H9 (cell line): ENCODE measurements at regions not wholly inside any gene's neighbourhood (a gene's known extent, or its start where the extent isn't known, plus 50 kb on each side); places are given as distances from the start of the nearest gene placed in this dataset.

Experiments
- DNase-seq: peaks from one replicate; pipeline ENCODE4 v3.0.0-alpha.2; 2017
- H2AFZ ChIP-seq: one replicate; pipeline ENCODE4 v1.6.1; 2013; ENCODE audit warnings: mild to moderate bottlenecking, low read length, control low read depth, moderate library complexity
- H2AK5ac ChIP-seq: 2 replicates; pipeline ENCODE4 v1.6.1; 2013; ENCODE audit warnings: low read length, control low read depth, mixed read lengths; ENCODE audit not compliant: insufficient read length
- H2BK120ac ChIP-seq: one replicate; pipeline ENCODE4 v1.6.1; 2013; ENCODE audit warnings: low read depth, mild to moderate bottlenecking, low read length, control low read depth, inconsistent platforms; ENCODE audit not compliant: poor library complexity, severe bottlenecking
- H2BK12ac ChIP-seq: 2 replicates; pipeline ENCODE4 v1.6.1; 2013; ENCODE audit warnings: low read length, control low read depth, mixed read lengths, low read depth; ENCODE audit not compliant: insufficient read length
- H2BK15ac ChIP-seq: 2 replicates; pipeline ENCODE4 v1.6.1; 2013; ENCODE audit warnings: low read depth, low read length, control low read depth
- H2BK20ac ChIP-seq: one replicate; pipeline ENCODE4 v1.6.1; 2013; ENCODE audit warnings: low read depth, mild to moderate bottlenecking, low read length, control low read depth, inconsistent platforms; ENCODE audit not compliant: poor library complexity, severe bottlenecking
- H2BK5ac ChIP-seq: 2 replicates; pipeline ENCODE4 v1.6.1; 2013; ENCODE audit warnings: low read length, control low read depth, mixed read lengths; ENCODE audit not compliant: insufficient read length
- H3K14ac ChIP-seq: 2 replicates; pipeline ENCODE4 v1.6.1; 2013; ENCODE audit warnings: low read length, control low read depth; ENCODE audit not compliant: insufficient read depth
- H3K18ac ChIP-seq: 2 replicates; pipeline ENCODE4 v1.6.1; 2013; ENCODE audit warnings: low read depth, mild to moderate bottlenecking, mixed read lengths, low read length, control low read depth; ENCODE audit not compliant: insufficient read length
- H3K23ac ChIP-seq: 2 replicates; pipeline ENCODE4 v1.6.1; 2013; ENCODE audit warnings: low read length, control low read depth, mixed read lengths, low read depth; ENCODE audit not compliant: insufficient read length
- H3K23me2 ChIP-seq: 2 replicates; pipeline ENCODE4 v1.6.1; 2013; ENCODE audit warnings: low read depth, mild to moderate bottlenecking, mixed read lengths, low read length, control low read depth; ENCODE audit not compliant: insufficient read length, poor library complexity, severe bottlenecking
- H3K27ac ChIP-seq: 2 replicates; pipeline ENCODE4 v1.5.1; 2013; ENCODE audit warnings: low read length, control low read depth, mixed read lengths, low read depth; ENCODE audit not compliant: insufficient read length
- H3K27me3 ChIP-seq: 2 replicates; pipeline ENCODE4 v1.6.1; 2013; ENCODE audit warnings: low read length, control low read depth, inconsistent platforms; ENCODE audit not compliant: insufficient read depth
- H3K4ac ChIP-seq: 2 replicates; pipeline ENCODE4 v1.6.1; 2013; ENCODE audit warnings: low read depth, mild to moderate bottlenecking, control low read depth, inconsistent platforms, low read length, moderate library complexity
- H3K4me1 ChIP-seq: 2 replicates; pipeline ENCODE4 v1.6.1; 2013; ENCODE audit warnings: low read length, control low read depth, inconsistent platforms; ENCODE audit not compliant: insufficient read depth
- H3K4me2 ChIP-seq: 2 replicates; pipeline ENCODE4 v1.6.1; 2013; ENCODE audit warnings: low read length, control low read depth, mixed read lengths; ENCODE audit not compliant: insufficient read length, insufficient read depth
- H3K56ac ChIP-seq: 2 replicates; pipeline ENCODE4 v1.6.1; 2013; ENCODE audit warnings: low read depth, mild to moderate bottlenecking, mixed read lengths, low read length, control low read depth; ENCODE audit not compliant: insufficient read length
- H3K79me1 ChIP-seq: 2 replicates; pipeline ENCODE4 v1.6.1; 2013; ENCODE audit warnings: low read depth, mild to moderate bottlenecking, moderate library complexity, low read length, control low read depth, inconsistent platforms; ENCODE audit not compliant: insufficient read depth, poor library complexity, severe bottlenecking
- H3K79me2 ChIP-seq: 2 replicates; pipeline ENCODE4 v1.6.1; 2013; ENCODE audit warnings: low read length, control low read depth, inconsistent platforms; ENCODE audit not compliant: insufficient read depth
- H3K9ac ChIP-seq: 2 replicates; pipeline ENCODE4 v1.6.1; 2013; ENCODE audit warnings: low read length, control low read depth, mixed read lengths; ENCODE audit not compliant: insufficient read length; ENCODE audit errors: extremely low read depth
- H3K9me3 ChIP-seq: one replicate; pipeline ENCODE4 v1.6.1; 2013; ENCODE audit warnings: low read depth, low read length, inconsistent platforms; ENCODE audit not compliant: control insufficient read depth
- H3T11ph ChIP-seq: one replicate; pipeline ENCODE4 v1.6.1; 2013; ENCODE audit warnings: mild to moderate bottlenecking, low read length, control low read depth, inconsistent platforms
- H4K20me1 ChIP-seq: one replicate; pipeline ENCODE4 v1.6.1; 2013; ENCODE audit not compliant: control insufficient read depth, insufficient read length, insufficient read depth
- H4K5ac ChIP-seq: 2 replicates; pipeline ENCODE4 v1.6.1; 2013; ENCODE audit warnings: low read depth, mild to moderate bottlenecking, mixed read lengths, low read length, control low read depth; ENCODE audit not compliant: insufficient read length
- H4K8ac ChIP-seq: replicated peaks from 2 replicates; pipeline ENCODE4 v1.6.1; 2013; ENCODE audit warnings: low read length, control low read depth, mixed read lengths, low read depth; ENCODE audit not compliant: insufficient read length
- H4K91ac ChIP-seq: 2 replicates; pipeline ENCODE4 v1.6.1; 2013; ENCODE audit warnings: low read depth, mild to moderate bottlenecking, moderate library complexity, mixed read lengths, low read length, control low read depth; ENCODE audit not compliant: insufficient read length
- H3K27ac Mint-ChIP-seq, 3 experiments: 2 replicates in 2 of 3; 3 replicates in 1 of 3; pipeline ENCODE4 v1.8.0; 2020 to 2021; ENCODE audit warnings: mixed read lengths in 3 of 3, mild to moderate bottlenecking in 1 of 3, moderate library complexity in 1 of 3
- H3K27me3 Mint-ChIP-seq: 2 replicates; pipeline ENCODE4 v1.8.0; 2021; ENCODE audit warnings: low read depth, mild to moderate bottlenecking, moderate library complexity, mixed read lengths
- H3K36me3 Mint-ChIP-seq, 3 experiments: 2 replicates in 2 of 3; 3 replicates in 1 of 3; pipeline ENCODE4 v1.8.0; 2020 to 2021; ENCODE audit warnings: low read depth in 3 of 3, mixed read lengths in 3 of 3; ENCODE audit not compliant: insufficient read depth in 1 of 3
- H3K4me1 Mint-ChIP-seq, 2 experiments: 2 replicates each; pipeline ENCODE4 v1.8.0; 2020; ENCODE audit warnings: mixed read lengths in 2 of 2
- H3K4me3 Mint-ChIP-seq, 2 experiments: 2 replicates in 1 of 2; 3 replicates in 1 of 2; pipeline ENCODE4 v1.8.0; 2020 to 2021; ENCODE audit warnings: mild to moderate bottlenecking in 2 of 2, mixed read lengths in 2 of 2, moderate library complexity in 1 of 2
- H3K9me3 Mint-ChIP-seq, 2 experiments: 2 replicates in 1 of 2; 3 replicates in 1 of 2; pipeline ENCODE4 v1.8.0; 2020; ENCODE audit warnings: mild to moderate bottlenecking in 2 of 2, mixed read lengths in 2 of 2, moderate library complexity in 1 of 2
- CTCF ChIP-seq: fragments of 200-600 bp; sonication (generic); conservative IDR thresholded peaks from 3 replicates; pipeline ENCODE4 v1.8.0; 2021; ENCODE audit warnings: antibody characterized with exemption, mild to moderate bottlenecking
- WGBS: extraction: QIAGEN DNeasy Blood & Tissue Kit; methylation state at CpG from one replicate; pipeline ENCODE4 v1.1.7; 2013; ENCODE audit warnings: missing lambda C conversion rate, low lambda C conversion rate, mixed read lengths; ENCODE audit not compliant: insufficient read length; ENCODE audit errors: extremely low coverage; 5-methylcytosine and 5-hydroxymethylcytosine counted together

- H3K9me3 ChIP-seq, result no peaks in the 10 kb centered on the region
- no peak overlapping the region for H2AK5ac ChIP-seq
- no peak overlapping the region for H3K18ac ChIP-seq
- no peaks in the 10 kb centered on the region for H3K79me2 ChIP-seq
- no peak overlapping the region for H3K27ac ChIP-seq
- H4K8ac ChIP-seq, result no peak overlapping the region
- H3K23me2 ChIP-seq, result no peaks in the 10 kb centered on the region
- Mint-ChIP-seq H3K9me3 (no peaks in the 10 kb centered on the region), H3K4me1 (no peaks in the 10 kb centered on the region), H3K36me3 (no peaks in the 10 kb centered on the region), H3K4me3 (no peak overlapping the region), H3K27ac (no peak overlapping the region), H3K27me3 (no peaks in the 10 kb centered on the region)
- no peaks in the 10 kb centered on the region for H4K20me1 ChIP-seq
- H3K56ac ChIP-seq, result no peak overlapping the region
- no peak overlapping the region for H2BK15ac ChIP-seq
- DNase-seq, result no peak
- H2BK12ac ChIP-seq, result no peak overlapping the region
- H4K5ac ChIP-seq, result no peak overlapping the region
- no peak overlapping the region for H3T11ph ChIP-seq
- no peak for TF ChIP-seq CTCF
- no peak overlapping the region for H3K9ac ChIP-seq
- H2BK120ac ChIP-seq, result no peak overlapping the region
- no peak overlapping the region for H3K23ac ChIP-seq
- no peak overlapping the region for H3K14ac ChIP-seq
- H4K91ac ChIP-seq, result no peak overlapping the region
- WGBS, result no CpG with 5 or more reads among the region's 1 CpG
- no peak overlapping the region for H2BK20ac ChIP-seq
- H3K79me1 ChIP-seq, result no peaks in the 10 kb centered on the region
- H3K4me1 ChIP-seq, result no peaks in the 10 kb centered on the region
- H3K27me3 ChIP-seq, result no peaks in the 10 kb centered on the region
- no peak overlapping the region for H3K4me2 ChIP-seq
- H3K4ac ChIP-seq, result no peak overlapping the region
- H2BK5ac ChIP-seq, result no peak overlapping the region
- H2AFZ ChIP-seq, result no peak overlapping the region
These were observed 88.7 kb upstream of the TMEFF2 start for GRCh38 chr2:192283450-192283849.
